ENCODE measurements at regions not wholly inside any gene's neighbourhood (a gene's known extent, or its start where the extent isn't known, plus 50 kb on each side); places are given as distances from the start of the nearest gene placed in this dataset.

DNA sequence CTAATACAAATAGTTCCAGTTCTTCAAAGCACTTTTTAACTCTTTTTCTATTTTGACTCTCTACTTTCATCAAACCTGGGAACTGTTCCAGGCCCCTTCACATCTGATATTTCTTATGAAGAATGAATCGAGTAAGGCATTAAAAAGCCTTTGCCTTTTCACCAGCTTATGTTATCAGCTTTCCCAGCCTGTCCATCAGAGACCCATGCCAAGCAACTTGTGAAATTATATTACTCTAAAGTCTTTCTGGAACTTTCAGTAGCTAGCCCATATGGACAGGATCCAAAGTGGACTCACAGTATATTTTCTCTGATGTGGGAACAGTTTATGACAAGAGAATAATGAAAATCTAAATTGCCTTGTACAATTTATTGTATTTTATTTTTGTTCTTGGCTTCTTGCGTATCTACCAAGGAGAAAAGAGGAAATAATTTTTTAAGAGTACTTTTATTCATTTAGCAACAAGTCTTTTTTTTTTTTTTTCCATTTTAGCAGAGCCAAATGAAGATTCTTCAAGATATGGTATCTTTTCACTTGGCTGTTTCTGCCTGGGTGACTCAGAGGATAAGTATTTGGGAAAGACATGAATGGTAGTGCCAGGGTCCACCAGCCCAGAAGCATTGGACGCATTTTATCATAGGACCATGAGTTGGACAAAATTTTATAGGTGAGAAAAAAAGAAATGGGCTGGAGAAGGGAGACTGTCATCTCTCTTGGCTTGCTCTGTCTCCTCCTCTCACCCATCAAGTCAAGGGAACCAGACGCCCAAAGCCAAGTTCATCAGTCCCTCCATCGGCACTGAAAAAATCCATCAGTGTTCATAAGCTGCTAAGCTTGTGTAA, 195.8 kb upstream of the NEBL start:
- no peak for ATAC-seq (ENCODE audit: insufficient read depth, low read depth)
- H3K9ac ChIP-seq (ENCODE audit: low read depth, low read length): no peak overlapping the region
- H2AFZ ChIP-seq (ENCODE audit: low read depth, low read length): no peak overlapping the region
- H3K27me3 ChIP-seq (ENCODE audit: insufficient read depth, low read length, poor library complexity): no peaks in the 10 kb centered on the region
- H3K9me3 ChIP-seq (ENCODE audit: insufficient read depth, low read length, severe bottlenecking): no peaks in the 10 kb centered on the region
- no peak overlapping the region for H3K4me3 ChIP-seq (ENCODE audit: low read depth in 1 of 2, low read length in 2 of 2)
- H3K27ac ChIP-seq (ENCODE audit: low read length): no peak overlapping the region
- no peaks in the 10 kb centered on the region for H3K36me3 ChIP-seq (ENCODE audit: insufficient read depth, low read length)
- no peaks in the 10 kb centered on the region for H4K20me1 ChIP-seq (ENCODE audit: insufficient read depth, low read length)
- no peak for DNase-seq
- no peaks in the 10 kb centered on the region for H3K79me2 ChIP-seq (ENCODE audit: insufficient read depth, low read length)
- no peak overlapping the region for H3K4me2 ChIP-seq (ENCODE audit: insufficient read depth, low read length)
- no peak for TF ChIP-seq EZH2 (IDR thresholded peaks at IDR 0.05; ENCODE audit: borderline replicate concordance, low read depth, low read length, severe bottlenecking)
- TF ChIP-seq, protein P1, sequence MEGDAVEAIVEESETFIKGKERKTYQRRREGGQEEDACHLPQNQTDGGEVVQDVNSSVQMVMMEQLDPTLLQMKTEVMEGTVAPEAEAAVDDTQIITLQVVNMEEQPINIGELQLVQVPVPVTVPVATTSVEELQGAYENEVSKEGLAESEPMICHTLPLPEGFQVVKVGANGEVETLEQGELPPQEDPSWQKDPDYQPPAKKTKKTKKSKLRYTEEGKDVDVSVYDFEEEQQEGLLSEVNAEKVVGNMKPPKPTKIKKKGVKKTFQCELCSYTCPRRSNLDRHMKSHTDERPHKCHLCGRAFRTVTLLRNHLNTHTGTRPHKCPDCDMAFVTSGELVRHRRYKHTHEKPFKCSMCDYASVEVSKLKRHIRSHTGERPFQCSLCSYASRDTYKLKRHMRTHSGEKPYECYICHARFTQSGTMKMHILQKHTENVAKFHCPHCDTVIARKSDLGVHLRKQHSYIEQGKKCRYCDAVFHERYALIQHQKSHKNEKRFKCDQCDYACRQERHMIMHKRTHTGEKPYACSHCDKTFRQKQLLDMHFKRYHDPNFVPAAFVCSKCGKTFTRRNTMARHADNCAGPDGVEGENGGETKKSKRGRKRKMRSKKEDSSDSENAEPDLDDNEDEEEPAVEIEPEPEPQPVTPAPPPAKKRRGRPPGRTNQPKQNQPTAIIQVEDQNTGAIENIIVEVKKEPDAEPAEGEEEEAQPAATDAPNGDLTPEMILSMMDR (IDR thresholded peaks at IDR 0.05; ENCODE audit: borderline replicate concordance, extremely low read depth, low read length, poor library complexity, severe bottlenecking): no peak
- no peaks in the 10 kb centered on the region for H3K4me1 ChIP-seq (ENCODE audit: insufficient read depth, low read length)

DNA sequence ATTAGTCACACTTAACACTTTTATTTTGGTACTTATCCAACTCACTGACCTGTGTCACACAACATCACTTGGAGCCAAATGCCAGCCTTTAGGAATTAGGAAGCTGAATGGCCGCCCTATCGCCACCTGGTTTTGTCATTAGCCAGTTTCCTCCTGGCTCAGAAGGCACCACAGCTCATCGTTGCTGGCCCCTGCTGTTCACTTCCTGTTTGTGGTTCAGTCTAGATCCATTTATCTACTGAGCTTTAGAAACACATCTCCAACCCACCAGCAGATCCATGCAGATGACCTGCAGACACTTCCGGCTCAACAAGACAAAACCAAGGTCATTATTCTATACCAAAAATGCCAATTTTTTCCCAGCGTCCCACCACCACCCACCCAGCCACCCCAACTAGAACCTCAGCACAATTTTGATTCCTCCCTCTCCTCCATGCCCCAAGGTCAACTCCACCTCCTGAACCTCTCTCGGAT, 193.5 kb upstream of the NEBL start:
- H3K4me1 ChIP-seq (ENCODE audit: insufficient read depth, low read length): no peaks in the 10 kb centered on the region
- H3K27ac ChIP-seq (ENCODE audit: low read length): no peak overlapping the region
- H3K36me3 ChIP-seq (ENCODE audit: insufficient read depth, low read length): no peaks in the 10 kb centered on the region
- H3K27me3 ChIP-seq (ENCODE audit: insufficient read depth, low read length, poor library complexity): no peaks in the 10 kb centered on the region
- H3K4me3 ChIP-seq (ENCODE audit: low read depth in 1 of 2, low read length in 2 of 2): no peak overlapping the region
- H2AFZ ChIP-seq (ENCODE audit: low read depth, low read length): no peak overlapping the region
- H3K9ac ChIP-seq (ENCODE audit: low read depth, low read length): no peak overlapping the region
- no peaks in the 10 kb centered on the region for H4K20me1 ChIP-seq (ENCODE audit: insufficient read depth, low read length)
- no peak overlapping the region for H3K4me2 ChIP-seq (ENCODE audit: insufficient read depth, low read length)
- TF ChIP-seq, protein P1 (IDR thresholded peaks at IDR 0.05; ENCODE audit: borderline replicate concordance, extremely low read depth, low read length, poor library complexity, severe bottlenecking): no peak
- TF ChIP-seq EZH2 (IDR thresholded peaks at IDR 0.05; ENCODE audit: borderline replicate concordance, low read depth, low read length, severe bottlenecking): no peak
- DNase-seq (no peak), ATAC-seq (ENCODE audit: insufficient read depth, low read depth) (no peak)
- no peaks in the 10 kb centered on the region for H3K79me2 ChIP-seq (ENCODE audit: insufficient read depth, low read length)
- H3K9me3 ChIP-seq (ENCODE audit: insufficient read depth, low read length, severe bottlenecking): no peaks in the 10 kb centered on the region

DNA sequence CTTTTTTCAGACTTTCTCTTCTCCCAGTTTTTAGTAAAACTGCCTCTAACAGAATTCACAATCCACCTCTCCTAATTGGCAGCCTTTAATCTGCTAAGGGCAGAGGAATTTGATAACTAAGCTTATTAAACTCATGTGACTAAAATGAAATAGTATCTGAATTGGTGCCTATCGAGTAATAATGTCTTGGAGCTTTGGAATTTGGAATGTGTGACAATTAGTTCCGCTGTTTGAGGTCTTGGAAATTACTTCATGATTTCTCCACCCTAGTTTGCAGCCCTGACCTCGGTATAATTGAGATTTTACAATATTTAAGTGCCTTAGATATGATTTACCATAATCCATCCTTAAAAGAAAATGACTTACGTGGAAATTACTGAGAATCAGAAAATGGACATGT, 190.4 kb upstream of the NEBL start:
- no peaks in the 10 kb centered on the region for H3K4me1 ChIP-seq (ENCODE audit: insufficient read depth, low read length)
- H3K4me3 ChIP-seq (ENCODE audit: low read depth in 1 of 2, low read length in 2 of 2): no peak overlapping the region
- no peaks in the 10 kb centered on the region for H3K79me2 ChIP-seq (ENCODE audit: insufficient read depth, low read length)
- H4K20me1 ChIP-seq (ENCODE audit: insufficient read depth, low read length): no peaks in the 10 kb centered on the region
- H2AFZ ChIP-seq (ENCODE audit: low read depth, low read length): no peak overlapping the region
- no peaks in the 10 kb centered on the region for H3K9me3 ChIP-seq (ENCODE audit: insufficient read depth, low read length, severe bottlenecking)
- no peak overlapping the region for H3K9ac ChIP-seq (ENCODE audit: low read depth, low read length)
- H3K27ac ChIP-seq (ENCODE audit: low read length): no peak overlapping the region
- no peak for ATAC-seq (ENCODE audit: insufficient read depth, low read depth)
- TF ChIP-seq EZH2 (IDR thresholded peaks at IDR 0.05; ENCODE audit: borderline replicate concordance, low read depth, low read length, severe bottlenecking): no peak
- TF ChIP-seq, protein P1 (IDR thresholded peaks at IDR 0.05; ENCODE audit: borderline replicate concordance, extremely low read depth, low read length, poor library complexity, severe bottlenecking): no peak
- no peak for DNase-seq
- no peaks in the 10 kb centered on the region for H3K27me3 ChIP-seq (ENCODE audit: insufficient read depth, low read length, poor library complexity)
- no peak overlapping the region for H3K4me2 ChIP-seq (ENCODE audit: insufficient read depth, low read length)
- no peaks in the 10 kb centered on the region for H3K36me3 ChIP-seq (ENCODE audit: insufficient read depth, low read length)

All from DND-41 (cell line).